Epithelial cell of esophagus (primary cell): ENCODE measurements at regions not wholly inside any gene's neighbourhood (a gene's known extent, or its start where the extent isn't known, plus 50 kb on each side); places are given as distances from the start of the nearest gene placed in this dataset.

Experiments used
- DNase-seq: peaks from one replicate; pipeline ENCODE4 v3.0.0; 2010; ENCODE audit warnings: low read depth
- H3K4me3 ChIP-seq: 2 replicates; pipeline ENCODE4 v1.5.1; 2011; ENCODE audit warnings: mild to moderate bottlenecking, low read length, control low read depth
- CTCF ChIP-seq: IDR thresholded peaks from 2 replicates; pipeline ENCODE4 v1.5.1; 2011; ENCODE audit warnings: low read depth, mild to moderate bottlenecking, low read length, control low read depth, inconsistent platforms; ENCODE audit not compliant: insufficient read depth; ENCODE audit errors: missing control alignments

GRCh38 chr5:41670854-41671479 is 160.6 kb upstream of the PLCXD3 start:
- DNase-seq: no peak
- no peak overlapping the region for H3K4me3 ChIP-seq
- no peak for TF ChIP-seq CTCF

GRCh38 chr5:41670216-41670615 is 159.8 kb upstream of the PLCXD3 start:
- H3K4me3 ChIP-seq: no peak overlapping the region
- DNase-seq: no peak
- no peak for TF ChIP-seq CTCF

- no peak for TF ChIP-seq CTCF
- H3K4me3 ChIP-seq: no peak overlapping the region
- no peak for DNase-seq
Measured at GRCh38 chr5:41661254-41661653, 150.9 kb upstream of the PLCXD3 start.

GRCh38 chr5:41656597-41656996 is 146.2 kb upstream of the PLCXD3 start:
- TF ChIP-seq CTCF: no peak
- peak; percentile 48 for DNase-seq
- H3K4me3 ChIP-seq: no peak overlapping the region

GRCh38 chr5:41650131-41650530 is 139.7 kb upstream of the PLCXD3 start:
- no peak for DNase-seq
- no peak overlapping the region for H3K4me3 ChIP-seq
- TF ChIP-seq CTCF: no peak

- no peak for DNase-seq
- TF ChIP-seq CTCF: no peak
- no peak overlapping the region for H3K4me3 ChIP-seq
Measured at GRCh38 chr5:41649659-41650058, 139.3 kb upstream of the PLCXD3 start.

- no peak overlapping the region for H3K4me3 ChIP-seq
- no peak for DNase-seq
- no peak for TF ChIP-seq CTCF
Measured at GRCh38 chr5:41648996-41649395, 138.6 kb upstream of the PLCXD3 start.
